H9 (cell line): ENCODE measurements at regions not wholly inside any gene's neighbourhood (a gene's known extent, or its start where the extent isn't known, plus 50 kb on each side); places are given as distances from the start of the nearest gene placed in this dataset.

Experiments used
- DNase-seq: peaks from one replicate; pipeline ENCODE4 v3.0.0-alpha.2; 2017
- H2AFZ ChIP-seq: one replicate; pipeline ENCODE4 v1.6.1; 2013; ENCODE audit warnings: mild to moderate bottlenecking, low read length, control low read depth, moderate library complexity
- H2AK5ac ChIP-seq: 2 replicates; pipeline ENCODE4 v1.6.1; 2013; ENCODE audit warnings: low read length, control low read depth, mixed read lengths; ENCODE audit not compliant: insufficient read length
- H2BK120ac ChIP-seq: one replicate; pipeline ENCODE4 v1.6.1; 2013; ENCODE audit warnings: low read depth, mild to moderate bottlenecking, low read length, control low read depth, inconsistent platforms; ENCODE audit not compliant: poor library complexity, severe bottlenecking
- H2BK12ac ChIP-seq: 2 replicates; pipeline ENCODE4 v1.6.1; 2013; ENCODE audit warnings: low read length, control low read depth, mixed read lengths, low read depth; ENCODE audit not compliant: insufficient read length
- H2BK15ac ChIP-seq: 2 replicates; pipeline ENCODE4 v1.6.1; 2013; ENCODE audit warnings: low read depth, low read length, control low read depth
- H2BK20ac ChIP-seq: one replicate; pipeline ENCODE4 v1.6.1; 2013; ENCODE audit warnings: low read depth, mild to moderate bottlenecking, low read length, control low read depth, inconsistent platforms; ENCODE audit not compliant: poor library complexity, severe bottlenecking
- H2BK5ac ChIP-seq: 2 replicates; pipeline ENCODE4 v1.6.1; 2013; ENCODE audit warnings: low read length, control low read depth, mixed read lengths; ENCODE audit not compliant: insufficient read length
- H3K14ac ChIP-seq: 2 replicates; pipeline ENCODE4 v1.6.1; 2013; ENCODE audit warnings: low read length, control low read depth; ENCODE audit not compliant: insufficient read depth
- H3K18ac ChIP-seq: 2 replicates; pipeline ENCODE4 v1.6.1; 2013; ENCODE audit warnings: low read depth, mild to moderate bottlenecking, mixed read lengths, low read length, control low read depth; ENCODE audit not compliant: insufficient read length
- H3K23ac ChIP-seq: 2 replicates; pipeline ENCODE4 v1.6.1; 2013; ENCODE audit warnings: low read length, control low read depth, mixed read lengths, low read depth; ENCODE audit not compliant: insufficient read length
- H3K23me2 ChIP-seq: 2 replicates; pipeline ENCODE4 v1.6.1; 2013; ENCODE audit warnings: low read depth, mild to moderate bottlenecking, mixed read lengths, low read length, control low read depth; ENCODE audit not compliant: insufficient read length, poor library complexity, severe bottlenecking
- H3K27ac ChIP-seq: 2 replicates; pipeline ENCODE4 v1.5.1; 2013; ENCODE audit warnings: low read length, control low read depth, mixed read lengths, low read depth; ENCODE audit not compliant: insufficient read length
- H3K27me3 ChIP-seq: 2 replicates; pipeline ENCODE4 v1.6.1; 2013; ENCODE audit warnings: low read length, control low read depth, inconsistent platforms; ENCODE audit not compliant: insufficient read depth
- H3K4ac ChIP-seq: 2 replicates; pipeline ENCODE4 v1.6.1; 2013; ENCODE audit warnings: low read depth, mild to moderate bottlenecking, control low read depth, inconsistent platforms, low read length, moderate library complexity
- H3K4me1 ChIP-seq: 2 replicates; pipeline ENCODE4 v1.6.1; 2013; ENCODE audit warnings: low read length, control low read depth, inconsistent platforms; ENCODE audit not compliant: insufficient read depth
- H3K4me2 ChIP-seq: 2 replicates; pipeline ENCODE4 v1.6.1; 2013; ENCODE audit warnings: low read length, control low read depth, mixed read lengths; ENCODE audit not compliant: insufficient read length, insufficient read depth
- H3K56ac ChIP-seq: 2 replicates; pipeline ENCODE4 v1.6.1; 2013; ENCODE audit warnings: low read depth, mild to moderate bottlenecking, mixed read lengths, low read length, control low read depth; ENCODE audit not compliant: insufficient read length
- H3K79me1 ChIP-seq: 2 replicates; pipeline ENCODE4 v1.6.1; 2013; ENCODE audit warnings: low read depth, mild to moderate bottlenecking, moderate library complexity, low read length, control low read depth, inconsistent platforms; ENCODE audit not compliant: insufficient read depth, poor library complexity, severe bottlenecking
- H3K79me2 ChIP-seq: 2 replicates; pipeline ENCODE4 v1.6.1; 2013; ENCODE audit warnings: low read length, control low read depth, inconsistent platforms; ENCODE audit not compliant: insufficient read depth
- H3K9ac ChIP-seq: 2 replicates; pipeline ENCODE4 v1.6.1; 2013; ENCODE audit warnings: low read length, control low read depth, mixed read lengths; ENCODE audit not compliant: insufficient read length; ENCODE audit errors: extremely low read depth
- H3K9me3 ChIP-seq: one replicate; pipeline ENCODE4 v1.6.1; 2013; ENCODE audit warnings: low read depth, low read length, inconsistent platforms; ENCODE audit not compliant: control insufficient read depth
- H3T11ph ChIP-seq: one replicate; pipeline ENCODE4 v1.6.1; 2013; ENCODE audit warnings: mild to moderate bottlenecking, low read length, control low read depth, inconsistent platforms
- H4K20me1 ChIP-seq: one replicate; pipeline ENCODE4 v1.6.1; 2013; ENCODE audit not compliant: control insufficient read depth, insufficient read length, insufficient read depth
- H4K5ac ChIP-seq: 2 replicates; pipeline ENCODE4 v1.6.1; 2013; ENCODE audit warnings: low read depth, mild to moderate bottlenecking, mixed read lengths, low read length, control low read depth; ENCODE audit not compliant: insufficient read length
- H4K8ac ChIP-seq: replicated peaks from 2 replicates; pipeline ENCODE4 v1.6.1; 2013; ENCODE audit warnings: low read length, control low read depth, mixed read lengths, low read depth; ENCODE audit not compliant: insufficient read length
- H4K91ac ChIP-seq: 2 replicates; pipeline ENCODE4 v1.6.1; 2013; ENCODE audit warnings: low read depth, mild to moderate bottlenecking, moderate library complexity, mixed read lengths, low read length, control low read depth; ENCODE audit not compliant: insufficient read length
- H3K27ac Mint-ChIP-seq, 3 experiments: 2 replicates in 2 of 3; 3 replicates in 1 of 3; pipeline ENCODE4 v1.8.0; 2020 to 2021; ENCODE audit warnings: mixed read lengths in 3 of 3, mild to moderate bottlenecking in 1 of 3, moderate library complexity in 1 of 3
- H3K27me3 Mint-ChIP-seq: 2 replicates; pipeline ENCODE4 v1.8.0; 2021; ENCODE audit warnings: low read depth, mild to moderate bottlenecking, moderate library complexity, mixed read lengths
- H3K36me3 Mint-ChIP-seq, 3 experiments: 2 replicates in 2 of 3; 3 replicates in 1 of 3; pipeline ENCODE4 v1.8.0; 2020 to 2021; ENCODE audit warnings: low read depth in 3 of 3, mixed read lengths in 3 of 3; ENCODE audit not compliant: insufficient read depth in 1 of 3
- H3K4me1 Mint-ChIP-seq, 2 experiments: 2 replicates each; pipeline ENCODE4 v1.8.0; 2020; ENCODE audit warnings: mixed read lengths in 2 of 2
- H3K4me3 Mint-ChIP-seq, 2 experiments: 2 replicates in 1 of 2; 3 replicates in 1 of 2; pipeline ENCODE4 v1.8.0; 2020 to 2021; ENCODE audit warnings: mild to moderate bottlenecking in 2 of 2, mixed read lengths in 2 of 2, moderate library complexity in 1 of 2
- H3K9me3 Mint-ChIP-seq, 2 experiments: 2 replicates in 1 of 2; 3 replicates in 1 of 2; pipeline ENCODE4 v1.8.0; 2020; ENCODE audit warnings: mild to moderate bottlenecking in 2 of 2, mixed read lengths in 2 of 2, moderate library complexity in 1 of 2
- CTCF ChIP-seq: fragments of 200-600 bp; sonication (generic); conservative IDR thresholded peaks from 3 replicates; pipeline ENCODE4 v1.8.0; 2021; ENCODE audit warnings: antibody characterized with exemption, mild to moderate bottlenecking
- WGBS: extraction: QIAGEN DNeasy Blood & Tissue Kit; methylation state at CpG from one replicate; pipeline ENCODE4 v1.1.7; 2013; ENCODE audit warnings: missing lambda C conversion rate, low lambda C conversion rate, mixed read lengths; ENCODE audit not compliant: insufficient read length; ENCODE audit errors: extremely low coverage; 5-methylcytosine and 5-hydroxymethylcytosine counted together

GRCh38 chr14:97248973-97249372, 451.8 kb downstream of the VRK1 start:
- Histone ChIP-seq H3K4me1 (no peaks in the 10 kb centered on the region), H2BK15ac (no peak overlapping the region), H3K4me2 (no peak overlapping the region), H2BK12ac (no peak overlapping the region), H4K91ac (no peak overlapping the region), H3K14ac (no peak overlapping the region), H4K5ac (no peak overlapping the region), H2BK20ac (no peak overlapping the region), H4K8ac (no peak overlapping the region), H3K9me3 (no peaks in the 10 kb centered on the region), H2BK120ac (no peak overlapping the region), H3K23me2 (no peaks in the 10 kb centered on the region), H2BK5ac (no peak overlapping the region), H3K79me2 (no peaks in the 10 kb centered on the region), H2AFZ (no peak overlapping the region), H4K20me1 (no peaks in the 10 kb centered on the region), H3K9ac (no peak overlapping the region), H3K18ac (no peak overlapping the region), H3K23ac (no peak overlapping the region), H3K27ac (no peak overlapping the region), H3K56ac (no peak overlapping the region), H3K4ac (no peak overlapping the region), H3T11ph (no peak overlapping the region), H2AK5ac (no peak overlapping the region), H3K79me1 (no peaks in the 10 kb centered on the region), H3K27me3 (no peaks in the 10 kb centered on the region)
- no peaks in the 10 kb centered on the region for H3K4me1 Mint-ChIP-seq
- H3K4me3 Mint-ChIP-seq = no peak overlapping the region
- no peak for TF ChIP-seq CTCF
- peak overlapping the region in 1 of 3 experiments; percentile 53; a peak in 1 of 7 replicates for H3K27ac Mint-ChIP-seq
- H3K36me3 Mint-ChIP-seq = no peaks in the 10 kb centered on the region
- WGBS = no CpG with 5 or more reads among the region's 5 CpGs
- peaks cover 3% of the 10 kb centered on the region; the same call in 1 of the 2 replicates for H3K27me3 Mint-ChIP-seq
- no peak for DNase-seq
- no peaks in the 10 kb centered on the region for H3K9me3 Mint-ChIP-seq
